ENCODE measurements at regions not wholly inside any gene's neighbourhood (a gene's known extent, or its start where the extent isn't known, plus 50 kb on each side); places are given as distances from the start of the nearest gene placed in this dataset.

GRCh38 chr9:91029650-91030361 lies 228.2 kb downstream of the SYK start:
- TF ChIP-seq TCF7L2 (IDR thresholded peaks at IDR 0.05; ENCODE audit: low read depth, low read length) (no peak), CTCF (IDR thresholded peaks at IDR 0.05) (no peak)
